NCI-H345 (cell line): ENCODE measurements at regions not wholly inside any gene's neighbourhood (a gene's known extent, or its start where the extent isn't known, plus 50 kb on each side); places are given as distances from the start of the nearest gene placed in this dataset.
"Not testable (repeated sequence)": the region's sequence is repeated elsewhere in the genome, so short reads cannot be mapped to it uniquely, and the experiment has no call there.

Source experiments
- DNase-seq: peaks from one replicate; lab custom pipeline; 2025; lab: John Stamatoyannopoulos, UW

- no peak for DNase-seq
These were observed 321.7 kb downstream of the TXNL1 start for GRCh38 chr18:56316727-56317126.

DNA sequence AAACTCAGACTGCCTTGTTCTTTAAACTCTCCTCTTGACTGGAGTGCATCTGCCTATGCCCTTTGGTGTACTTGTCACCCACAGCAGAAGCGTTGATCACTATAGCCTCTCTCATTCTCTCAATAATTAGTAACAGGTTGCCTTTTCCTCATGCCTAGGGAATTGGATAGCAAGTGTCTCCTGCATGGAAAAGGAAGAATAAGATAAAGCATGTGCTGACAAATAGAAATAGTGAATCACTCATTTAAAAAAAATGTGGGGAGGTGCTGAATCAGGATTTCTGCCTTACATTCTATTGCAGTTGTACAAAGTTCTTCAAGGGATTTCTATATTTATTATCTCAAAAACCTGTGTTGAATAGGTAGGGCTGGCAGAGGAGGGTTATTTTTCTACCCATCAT is 323.0 kb downstream of the TXNL1 start:
- DNase-seq: no peak

DNA sequence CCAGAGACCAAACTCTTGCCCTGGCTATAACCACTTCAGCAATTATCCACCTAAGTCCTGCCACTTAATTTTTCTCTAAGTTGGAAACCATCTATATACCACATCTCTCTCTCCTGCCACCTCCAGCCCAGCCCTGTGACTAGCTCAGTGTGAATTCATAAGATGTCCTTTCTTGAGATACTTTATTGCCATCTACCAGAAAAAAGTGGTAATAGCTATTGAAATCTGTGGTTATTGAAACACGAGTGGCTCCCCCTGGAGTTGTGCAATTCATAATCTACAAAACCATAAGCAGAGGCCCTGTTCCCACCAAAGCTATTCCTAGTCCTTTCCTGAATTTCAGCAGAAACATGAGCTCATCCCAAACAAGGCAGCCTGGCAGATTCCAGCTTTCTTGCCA is 324.0 kb downstream of the TXNL1 start:
- DNase-seq: no peak

GRCh38 chr18:56312551-56313335 is 325.6 kb downstream of the TXNL1 start:
- DNase-seq: no peak

GRCh38 chr18:56309104-56309503 is 329.3 kb downstream of the TXNL1 start:
- DNase-seq: no peak

- no peak for DNase-seq
These were observed 330.8 kb downstream of the TXNL1 start for GRCh38 chr18:56307354-56308170.

GRCh38 chr18:56306797-56307196 is 331.6 kb downstream of the TXNL1 start:
- DNase-seq: no peak

DNA sequence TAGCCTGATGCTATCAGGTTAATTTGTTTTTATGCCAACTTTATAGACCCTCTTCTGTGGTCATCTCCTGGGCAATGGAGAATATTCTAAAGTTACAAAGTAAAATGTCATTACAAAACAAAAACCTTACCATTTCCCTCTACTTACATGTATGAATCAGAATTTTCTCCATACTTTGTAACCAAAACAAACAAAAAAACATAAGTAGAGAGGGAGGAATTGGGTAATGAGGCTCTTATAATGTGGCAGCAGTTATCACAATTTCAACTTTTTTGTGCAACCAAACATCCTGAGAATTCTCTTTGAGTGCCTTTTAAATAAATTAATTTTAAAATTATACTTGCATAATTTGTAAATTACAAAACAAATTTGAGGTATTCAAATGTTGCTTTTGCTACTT is 332.8 kb downstream of the TXNL1 start:
- DNase-seq: no peak

GRCh38 chr18:56302156-56302555 is 336.2 kb downstream of the TXNL1 start:
- DNase-seq: no peak

DNA sequence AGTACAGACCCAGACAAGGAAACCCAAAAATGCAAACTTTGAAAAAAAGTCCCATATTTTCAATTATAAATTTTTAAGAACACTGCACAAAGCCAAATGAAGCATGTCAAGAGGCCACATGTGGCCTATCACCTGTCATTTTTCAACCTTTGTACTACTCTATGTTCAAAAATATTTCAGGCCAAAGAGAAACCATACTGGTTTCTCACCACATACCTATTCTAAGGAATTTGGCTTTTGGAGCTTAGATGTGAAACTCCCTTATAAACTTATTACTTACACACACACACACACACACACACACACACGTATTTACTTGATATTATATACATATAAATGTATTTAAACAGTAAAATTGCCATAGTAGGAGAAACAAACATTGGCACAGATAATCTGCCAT is 338.7 kb downstream of the TXNL1 start:
- no peak for DNase-seq

DNA sequence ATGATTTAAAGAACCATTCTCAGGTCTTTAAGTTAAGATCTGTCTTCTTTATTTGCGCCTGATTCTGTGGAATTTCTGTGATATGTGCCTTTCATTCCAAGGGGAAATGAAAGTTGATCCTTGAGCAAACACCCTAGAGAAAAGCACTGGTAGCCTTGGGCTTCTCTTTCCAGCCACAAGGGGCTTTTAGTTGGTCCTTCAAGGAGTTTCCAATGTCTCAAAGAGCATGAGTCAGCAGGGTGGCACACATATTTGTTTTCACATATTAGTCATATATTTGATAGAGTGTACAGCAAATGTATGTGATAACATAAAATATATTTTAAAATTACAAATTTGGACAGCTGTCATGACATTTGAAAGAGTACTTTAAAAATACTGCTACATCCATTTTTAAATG is 339.5 kb downstream of the TXNL1 start:
- DNase-seq: no peak

DNA sequence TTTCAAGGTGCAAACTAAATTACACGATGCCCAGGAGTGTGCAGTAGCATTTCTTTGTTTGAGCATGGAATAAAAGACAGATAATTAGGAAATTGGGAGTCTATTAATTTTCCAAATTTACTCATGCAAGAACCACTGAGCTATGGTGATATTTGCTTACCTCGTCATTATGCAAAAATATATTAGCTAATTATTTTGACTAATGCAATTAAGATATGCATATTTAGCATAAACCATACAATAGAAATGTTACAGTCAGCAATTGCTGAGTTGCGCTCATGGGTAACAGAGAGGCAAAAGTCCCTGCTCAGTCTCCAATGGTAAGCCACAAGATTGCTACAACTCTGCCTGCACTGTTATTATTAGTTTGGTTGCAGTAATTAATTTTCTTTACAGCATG is 342.0 kb downstream of the TXNL1 start:
- no peak for DNase-seq

DNA sequence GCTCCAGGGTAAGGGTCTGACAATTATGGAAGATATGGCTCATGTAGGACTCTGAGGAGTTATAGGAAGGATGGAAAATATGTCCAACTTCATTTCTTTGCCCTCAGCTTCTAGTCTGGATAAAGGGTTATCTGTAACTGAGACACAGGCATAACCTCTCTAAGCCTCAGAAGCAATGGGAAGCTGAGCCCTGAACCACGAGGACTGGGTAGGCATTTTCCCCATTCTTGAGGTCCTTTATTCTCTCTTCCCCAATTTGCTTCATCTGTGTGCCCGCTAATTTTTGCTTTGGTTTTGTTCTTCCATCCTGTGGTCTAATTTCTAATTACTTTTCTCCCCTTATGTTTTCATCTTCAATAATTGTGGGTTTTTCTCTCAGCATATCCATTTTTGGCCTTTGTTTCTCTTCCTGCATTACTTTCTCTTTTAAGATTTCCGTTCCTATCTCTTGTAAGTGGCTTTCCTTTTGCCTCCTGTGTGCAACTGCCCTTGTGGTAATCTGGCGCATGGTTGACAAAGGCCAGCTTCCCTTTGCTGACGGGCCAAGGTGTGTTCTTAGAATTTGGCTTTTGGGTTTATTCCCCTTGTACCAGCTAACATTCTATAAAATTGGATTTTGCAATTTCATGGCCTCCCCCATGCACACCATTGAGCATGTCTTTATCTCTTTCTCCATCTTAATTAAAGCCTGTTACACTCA is 343.8 kb downstream of the TXNL1 start:
- DNase-seq: no peak

DNA sequence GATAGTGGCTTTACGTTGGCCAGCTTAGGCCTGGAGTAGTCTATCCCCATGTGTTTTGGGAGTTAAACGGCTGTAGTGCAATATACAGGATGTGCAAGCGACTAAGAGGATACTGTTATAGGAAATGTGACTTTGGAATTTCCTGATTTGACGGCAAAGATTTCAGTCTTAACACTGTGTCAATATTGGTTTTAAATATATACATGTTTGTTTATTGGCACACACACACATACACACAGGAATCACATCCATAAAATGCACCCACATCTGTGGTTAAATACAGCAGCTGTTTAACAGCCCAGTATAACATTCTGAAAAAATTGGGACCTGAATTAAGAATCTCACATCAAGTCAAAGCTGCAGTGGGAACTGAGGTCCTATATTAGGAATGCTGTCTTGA is 347.1 kb downstream of the TXNL1 start:
- no peak for DNase-seq

GRCh38 chr18:56289381-56289780 is 349.0 kb downstream of the TXNL1 start:
- no peak for DNase-seq

GRCh38 chr18:56286775-56287325 is 351.5 kb downstream of the TXNL1 start:
- no peak for DNase-seq

DNA sequence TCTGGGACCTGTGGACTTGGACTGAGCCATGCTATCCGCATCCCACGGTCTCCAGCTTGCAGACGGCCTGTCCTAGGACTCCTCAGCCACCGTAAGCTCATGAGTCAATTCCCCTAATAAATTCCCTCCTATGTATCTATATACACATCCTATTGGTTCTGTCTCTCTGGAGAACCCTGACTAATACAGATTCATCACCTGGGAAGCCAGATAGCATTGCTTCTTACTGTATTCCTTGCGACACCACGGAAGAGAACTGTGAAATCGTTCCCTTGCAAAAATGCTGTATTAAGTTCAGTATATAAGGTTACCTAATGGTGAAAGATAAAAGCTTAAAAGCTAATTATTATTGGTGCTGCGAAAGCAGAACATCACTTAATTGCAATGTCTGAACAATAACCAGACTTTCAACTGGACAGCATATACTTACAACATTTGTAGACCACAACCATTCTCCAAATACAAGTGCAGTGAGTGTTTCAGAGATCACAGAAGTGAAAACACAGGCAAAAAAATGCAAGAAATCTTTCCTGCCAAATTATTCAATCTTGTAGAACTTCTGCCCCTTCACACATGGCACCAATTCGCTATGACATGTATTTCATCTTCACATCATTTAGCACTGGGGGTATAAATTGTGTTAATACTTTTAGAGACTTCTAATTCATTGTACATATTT is 352.9 kb downstream of the TXNL1 start:
- no peak for DNase-seq

DNA sequence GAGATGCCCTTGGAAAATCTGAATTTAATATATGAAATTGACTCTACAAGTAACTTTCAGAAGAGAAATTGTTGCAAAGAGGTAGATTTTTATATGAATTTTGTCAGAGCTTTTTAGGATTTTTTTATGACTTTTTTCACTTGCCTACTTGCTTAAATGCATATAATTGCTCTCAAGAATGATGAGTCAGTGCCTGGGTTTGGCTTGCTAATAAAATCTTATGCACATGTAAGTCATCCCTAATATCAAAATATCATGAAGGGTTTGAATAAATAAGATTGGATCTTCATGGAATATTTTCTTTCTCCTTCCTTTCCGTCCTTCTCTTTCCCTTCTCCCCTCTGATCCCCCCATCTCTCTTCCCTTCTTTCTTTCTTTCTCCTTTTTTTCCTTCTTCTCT is 354.1 kb downstream of the TXNL1 start:
- no peak for DNase-seq

DNA sequence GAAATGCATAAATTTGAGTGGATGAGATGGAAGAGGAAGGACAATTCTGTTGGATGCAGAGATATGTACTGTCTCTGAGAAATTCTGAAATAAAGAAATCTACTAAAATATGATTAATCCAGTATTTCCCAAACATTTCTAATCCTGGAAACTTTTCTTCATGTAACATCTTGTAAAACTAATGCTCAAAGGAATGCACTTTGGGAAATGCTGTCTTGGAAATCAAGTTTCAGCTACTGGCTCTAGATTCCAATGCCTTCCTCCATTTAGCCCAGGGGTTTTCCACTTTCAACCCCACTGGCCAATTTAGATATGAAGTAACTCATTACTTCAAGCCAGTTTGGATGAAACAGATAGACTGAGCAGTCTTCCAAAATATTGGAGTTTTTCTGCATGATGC is 355.1 kb downstream of the TXNL1 start:
- DNase-seq: no peak

GRCh38 chr18:56282234-56283104 is 355.9 kb downstream of the TXNL1 start:
- no peak for DNase-seq

GRCh38 chr18:56279816-56280215 is 358.6 kb downstream of the TXNL1 start:
- DNase-seq: not testable (repeated sequence)
